Body of pancreas (tissue), 4 donors: ENCODE measurements at regions not wholly inside any gene's neighbourhood (a gene's known extent, or its start where the extent isn't known, plus 50 kb on each side); places are given as distances from the start of the nearest gene placed in this dataset.

ENCODE experiments used
- POLR2A ChIP-seq, 3 donors: fragments of 450-650 bp; IDR thresholded peaks; one replicate each; pipeline ENCODE4 v1.6.1; 2016; ENCODE audit warnings: antibody characterized with exemption in 3 of 3, mild to moderate bottlenecking in 2 of 3
- TF ChIP-seq, protein P1 (sequence below), 7 experiments: fragments of 450-650 bp in 4 of 7; fragments of 200-600 bp in 3 of 7; sonication (generic) in 3 of 7; IDR thresholded peaks; one replicate each; pipeline ENCODE4 v1.5.1; 2016 to 2019; ENCODE audit warnings: antibody characterized with exemption in 7 of 7

DNA sequence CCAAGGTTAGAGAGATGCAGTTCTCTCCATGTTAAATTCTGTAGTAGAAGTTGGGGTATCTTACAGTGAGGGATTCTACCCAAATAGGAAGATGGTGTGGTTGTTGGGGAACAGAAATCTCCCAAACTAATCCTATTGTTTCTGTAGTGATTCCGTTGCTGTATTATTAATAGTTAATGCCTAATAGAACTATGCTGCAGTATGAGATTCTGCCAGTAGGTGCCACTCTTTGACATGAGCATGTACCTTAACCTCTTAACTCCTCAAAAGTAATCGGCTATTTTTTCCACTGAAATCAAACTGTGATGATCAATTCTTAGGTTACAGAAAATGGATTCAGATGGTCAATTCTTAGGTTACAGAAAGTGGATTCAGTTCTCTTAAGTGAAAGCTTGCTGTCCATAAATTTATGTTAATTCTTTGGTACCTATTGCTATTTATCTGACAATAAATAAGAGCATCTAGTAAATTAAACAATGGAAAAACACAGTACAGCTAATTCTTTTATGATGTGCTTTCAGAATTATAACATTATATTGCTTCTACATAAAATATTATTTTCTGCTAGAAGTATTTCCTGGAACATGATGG is 97.9 kb upstream of the DLX2 start:
- TF ChIP-seq, protein P1, sequence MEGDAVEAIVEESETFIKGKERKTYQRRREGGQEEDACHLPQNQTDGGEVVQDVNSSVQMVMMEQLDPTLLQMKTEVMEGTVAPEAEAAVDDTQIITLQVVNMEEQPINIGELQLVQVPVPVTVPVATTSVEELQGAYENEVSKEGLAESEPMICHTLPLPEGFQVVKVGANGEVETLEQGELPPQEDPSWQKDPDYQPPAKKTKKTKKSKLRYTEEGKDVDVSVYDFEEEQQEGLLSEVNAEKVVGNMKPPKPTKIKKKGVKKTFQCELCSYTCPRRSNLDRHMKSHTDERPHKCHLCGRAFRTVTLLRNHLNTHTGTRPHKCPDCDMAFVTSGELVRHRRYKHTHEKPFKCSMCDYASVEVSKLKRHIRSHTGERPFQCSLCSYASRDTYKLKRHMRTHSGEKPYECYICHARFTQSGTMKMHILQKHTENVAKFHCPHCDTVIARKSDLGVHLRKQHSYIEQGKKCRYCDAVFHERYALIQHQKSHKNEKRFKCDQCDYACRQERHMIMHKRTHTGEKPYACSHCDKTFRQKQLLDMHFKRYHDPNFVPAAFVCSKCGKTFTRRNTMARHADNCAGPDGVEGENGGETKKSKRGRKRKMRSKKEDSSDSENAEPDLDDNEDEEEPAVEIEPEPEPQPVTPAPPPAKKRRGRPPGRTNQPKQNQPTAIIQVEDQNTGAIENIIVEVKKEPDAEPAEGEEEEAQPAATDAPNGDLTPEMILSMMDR (IDR thresholded peaks at IDR 0.05) = peak in 6 of 7 experiments; percentile 22 to 46 (median 40)
- no peak for TF ChIP-seq POLR2A (IDR thresholded peaks at IDR 0.05)
